ENCODE measurements at regions not wholly inside any gene's neighbourhood (a gene's known extent, or its start where the extent isn't known, plus 50 kb on each side); places are given as distances from the start of the nearest gene placed in this dataset.

- Histone ChIP-seq H2AK5ac (ENCODE audit: insufficient read length, low read length) (no peak overlapping the region), H2BK5ac (ENCODE audit: insufficient read length, low read length) (no peak overlapping the region), H2AFZ (ENCODE audit: low read length) (no peak overlapping the region), H2BK120ac (ENCODE audit: low read depth, low read length, poor library complexity, severe bottlenecking) (no peak overlapping the region), H3T11ph (ENCODE audit: low read length) (no peak overlapping the region), H3K23ac (ENCODE audit: insufficient read length, low read depth, low read length) (no peak overlapping the region), H3K9me3 (ENCODE audit: control insufficient read depth, low read depth, low read length) (no peaks in the 10 kb centered on the region), H3K18ac (ENCODE audit: insufficient read length, low read depth, low read length) (no peak overlapping the region), H3K4me1 (ENCODE audit: insufficient read depth, low read length) (peaks cover 3% of the 10 kb centered on the region; the same call in 1 of the 2 replicates), H3K79me2 (ENCODE audit: insufficient read depth, low read length) (no peaks in the 10 kb centered on the region), H3K56ac (ENCODE audit: insufficient read length, low read depth, low read length) (no peak overlapping the region), H4K8ac (replicated peaks; ENCODE audit: insufficient read length, low read depth, low read length) (no peak overlapping the region), H2BK20ac (ENCODE audit: low read depth, low read length, poor library complexity, severe bottlenecking) (no peak overlapping the region), H4K5ac (ENCODE audit: insufficient read length, low read depth, low read length) (no peak overlapping the region), H3K9ac (ENCODE audit: extremely low read depth, insufficient read length, low read length) (no peak overlapping the region), H3K14ac (ENCODE audit: insufficient read depth, low read length) (no peak overlapping the region), H3K27me3 (ENCODE audit: insufficient read depth, low read length) (peaks cover 23% of the 10 kb centered on the region; the same call in 1 of the 2 replicates), H3K4me2 (ENCODE audit: insufficient read depth, insufficient read length, low read length) (peak overlapping the region; percentile 7), H4K91ac (ENCODE audit: insufficient read length, low read depth, low read length) (no peak overlapping the region), H3K23me2 (ENCODE audit: insufficient read length, low read depth, low read length, poor library complexity, severe bottlenecking) (no peaks in the 10 kb centered on the region), H3K4ac (ENCODE audit: low read depth, low read length) (no peak overlapping the region), H2BK15ac (ENCODE audit: low read depth, low read length) (no peak overlapping the region), H3K79me1 (ENCODE audit: insufficient read depth, low read depth, low read length, poor library complexity, severe bottlenecking) (no peaks in the 10 kb centered on the region), H3K27ac (ENCODE audit: insufficient read length, low read depth, low read length) (no peak overlapping the region), H4K20me1 (ENCODE audit: control insufficient read depth, insufficient read depth, insufficient read length) (peaks cover 3% of the 10 kb centered on the region), H2BK12ac (ENCODE audit: insufficient read length, low read depth, low read length) (no peak overlapping the region)
- Mint-ChIP-seq H3K4me1 (peaks cover 21 to 38% of the 10 kb centered on the region in 2 experiments), H3K9me3 (peaks cover 13 to 24% of the 10 kb centered on the region in 2 experiments), H3K36me3 (ENCODE audit: insufficient read depth in 1 of 3, low read depth in 3 of 3) (peaks cover 2 to 23% (median 6%) of the 10 kb centered on the region in 3 experiments; a peak in 6 of 7 replicates), H3K27me3 (ENCODE audit: low read depth) (peaks cover 96% of the 10 kb centered on the region), H3K4me3 (no peak overlapping the region), H3K27ac (0 out of 7 replicates have a peak overlapping the region, but pooled peaks of 1 of the 3 experiments have one; percentile 40)
- no CpG with 5 or more reads among the region's 39 CpGs for WGBS (ENCODE audit: extremely low coverage, insufficient read length, low lambda C conversion rate)
- no peak for DNase-seq
- TF ChIP-seq CTCF (conservative IDR thresholded peaks at IDR 0.05): no peak; the same call in 1 of the 3 replicates
Measured at GRCh38 chr12:132427999-132428935, 61.7 kb upstream of the FBRSL1 start.
